Cardiac muscle cell (in vitro differentiated cells and primary cell): ENCODE measurements at regions not wholly inside any gene's neighbourhood (a gene's known extent, or its start where the extent isn't known, plus 50 kb on each side); places are given as distances from the start of the nearest gene placed in this dataset.

ENCODE experiments used
- DNase-seq, 2 donors: peaks; one replicate each; pipeline versions ENCODE4 v3.0.0 to v3.0.0-alpha.2; 2010 to 2017; ENCODE audit warnings: low read depth in 1 of 2, low spot score in 1 of 2
- H3K27ac ChIP-seq: fragments of 200-600 bp; sonication (generic); 2 replicates; pipeline ENCODE4 v1.5.1; 2016
- H3K27me3 ChIP-seq: fragments of 200-600 bp; sonication (generic); 2 replicates; pipeline ENCODE4 v1.6.0; 2016; ENCODE audit warnings: control low read depth
- H3K36me3 ChIP-seq: fragments of 200-600 bp; sonication (generic); 2 replicates; pipeline ENCODE4 v1.5.1; 2016; ENCODE audit warnings: control low read depth
- H3K4me1 ChIP-seq: fragments of 200-600 bp; sonication (generic); 2 replicates; pipeline ENCODE4 v1.8.1; 2017; ENCODE audit warnings: low read depth, mild to moderate bottlenecking, mixed run types
- H3K4me3 ChIP-seq: fragments of 200-600 bp; sonication (generic); 2 replicates; pipeline ENCODE4 v1.5.1; 2016; ENCODE audit warnings: mild to moderate bottlenecking
- H3K9me3 ChIP-seq: fragments of 200-600 bp; sonication (generic); 2 replicates; pipeline ENCODE4 v1.5.1; 2017; ENCODE audit warnings: low read depth, mild to moderate bottlenecking, control low read depth
- CTCF ChIP-seq: IDR thresholded peaks from 2 replicates; pipeline ENCODE4 v1.5.1; 2012; ENCODE audit warnings: low read depth, mild to moderate bottlenecking, low read length

DNA sequence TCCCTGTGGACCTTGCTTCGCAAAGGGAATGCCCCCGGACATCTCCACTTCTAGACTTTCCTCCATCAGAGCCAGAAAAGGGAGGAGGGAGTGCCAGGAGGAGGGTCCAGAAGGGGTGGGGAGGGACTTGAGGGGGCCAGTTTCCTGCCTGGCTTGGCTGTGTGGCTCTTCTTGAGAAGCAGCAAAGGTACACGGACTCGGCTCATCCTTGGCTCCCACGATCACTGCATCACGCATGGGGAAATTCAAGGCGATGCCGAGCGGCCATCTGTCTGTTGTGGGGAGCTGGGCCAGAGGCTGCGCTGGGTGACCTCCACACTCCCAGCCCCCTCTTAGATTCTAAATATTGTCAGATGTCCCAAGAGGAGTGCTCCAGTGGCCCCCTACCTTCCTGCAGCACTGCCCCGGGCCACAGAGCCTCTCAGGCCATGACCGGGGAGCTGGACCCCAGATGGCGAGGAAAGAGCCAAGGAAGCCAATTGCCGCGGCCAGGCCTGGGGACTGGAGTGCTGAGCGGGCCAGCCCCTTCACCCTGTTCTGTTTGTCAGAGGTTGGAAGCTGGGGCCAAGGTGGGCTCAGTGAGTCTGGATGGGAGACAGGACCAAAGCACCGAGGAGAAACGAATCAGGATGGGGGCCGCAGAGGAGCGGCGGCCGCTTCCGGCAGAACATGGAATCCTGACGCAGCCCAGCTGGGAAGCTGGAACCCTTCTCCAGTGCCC, 104.5 kb downstream of the RBFOX3 start:
- Histone ChIP-seq H3K9me3 (no peaks in the 10 kb centered on the region), H3K27me3 (no peaks in the 10 kb centered on the region), H3K4me1 (peaks cover 2% of the 10 kb centered on the region), H3K4me3 (no peak overlapping the region), H3K36me3 (no peaks in the 10 kb centered on the region), H3K27ac (no peak overlapping the region)
- no peak for DNase-seq
- TF ChIP-seq CTCF, result no peak

- Histone ChIP-seq H3K9me3 (no peaks in the 10 kb centered on the region), H3K27me3 (no peaks in the 10 kb centered on the region), H3K4me3 (no peak overlapping the region), H3K27ac (no peak overlapping the region), H3K4me1 (peaks cover 10% of the 10 kb centered on the region), H3K36me3 (no peaks in the 10 kb centered on the region)
- no peak for TF ChIP-seq CTCF
- DNase-seq, result no peak
These were observed 105.7 kb downstream of the RBFOX3 start for GRCh38 chr17:79505199-79505598.

DNA sequence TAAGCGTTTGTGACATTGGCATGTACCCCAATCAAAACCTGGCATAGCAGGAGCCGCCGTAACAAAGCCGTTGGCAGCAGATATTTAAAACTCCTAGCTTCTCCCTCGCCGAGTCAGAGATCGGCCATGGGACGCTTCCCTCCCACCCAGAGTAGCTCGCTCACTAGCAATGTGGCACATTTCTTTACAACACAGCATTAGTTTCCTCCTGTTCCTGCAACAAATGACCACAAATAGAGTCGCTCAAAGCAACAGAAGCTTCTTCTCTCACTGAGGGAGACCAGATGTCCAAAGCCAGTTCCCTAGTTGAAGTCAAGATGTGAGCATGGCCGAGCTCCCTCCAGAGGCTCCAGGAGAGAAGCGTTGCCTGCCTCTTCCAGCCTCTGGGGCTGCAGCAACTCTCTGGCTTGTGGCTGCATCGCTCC, 106.7 kb downstream of the RBFOX3 start:
- no peaks in the 10 kb centered on the region for H3K9me3 ChIP-seq
- no peaks in the 10 kb centered on the region for H3K36me3 ChIP-seq
- no peaks in the 10 kb centered on the region for H3K27me3 ChIP-seq
- no peak overlapping the region for H3K4me3 ChIP-seq
- no peak for TF ChIP-seq CTCF
- peaks cover 10% of the 10 kb centered on the region for H3K4me1 ChIP-seq
- no peak for DNase-seq
- no peak overlapping the region for H3K27ac ChIP-seq

DNA sequence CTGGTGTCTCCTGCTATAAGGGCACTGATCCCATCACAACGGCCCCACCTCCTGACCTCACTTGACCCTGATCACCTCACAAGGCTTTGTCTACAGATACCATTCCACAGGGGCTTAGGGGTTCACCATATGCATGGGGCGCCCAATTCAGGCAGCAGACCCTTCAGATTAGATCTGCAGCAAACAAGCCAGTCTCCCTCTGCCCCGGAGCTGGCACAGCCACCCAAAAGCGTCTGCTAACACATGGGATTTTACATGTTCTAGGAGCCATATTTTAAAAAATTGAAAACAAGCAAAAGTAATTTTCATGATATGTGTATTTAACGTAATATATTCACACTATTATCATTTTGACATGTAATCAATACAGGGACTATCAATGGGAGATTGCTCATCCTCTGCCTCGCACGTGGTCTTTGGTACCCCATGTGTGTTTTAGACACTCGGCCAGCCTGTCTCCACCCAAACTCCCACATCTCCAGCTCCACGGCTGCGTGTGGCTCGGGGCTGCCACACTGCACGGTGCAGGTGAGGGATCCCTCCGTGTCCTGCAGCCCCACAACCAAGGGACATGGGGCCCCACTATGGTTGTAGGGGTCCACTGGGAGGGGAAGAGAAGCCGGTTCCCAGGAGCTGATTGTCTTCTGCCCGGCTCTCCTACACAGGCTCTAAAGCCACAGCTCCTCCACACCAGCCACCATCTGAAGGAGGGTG, 107.6 kb downstream of the RBFOX3 start:
- DNase-seq, result no peak
- Histone ChIP-seq H3K9me3 (no peaks in the 10 kb centered on the region), H3K4me1 (peaks cover 10% of the 10 kb centered on the region), H3K27me3 (no peaks in the 10 kb centered on the region), H3K27ac (no peak overlapping the region), H3K36me3 (no peaks in the 10 kb centered on the region), H3K4me3 (no peak overlapping the region)
- no peak for TF ChIP-seq CTCF

DNA sequence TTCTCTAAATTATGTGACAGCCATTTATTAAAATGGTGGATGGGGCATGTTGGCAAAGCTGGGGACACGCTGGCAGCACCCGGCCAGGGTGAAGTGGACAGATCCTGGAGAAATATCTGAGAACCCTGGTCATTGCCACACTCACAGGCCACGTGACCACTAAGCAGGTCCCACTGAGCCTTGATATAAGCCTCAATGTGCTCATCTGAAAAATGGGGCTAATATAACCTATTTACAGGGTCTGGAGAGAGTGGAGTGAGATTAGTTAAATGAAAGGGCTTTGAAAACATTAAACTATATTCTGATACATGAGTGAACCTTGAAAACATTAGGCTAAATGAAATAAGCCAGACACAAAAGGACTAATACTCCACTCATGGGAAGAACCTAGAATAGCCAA, 108.9 kb downstream of the RBFOX3 start:
- H3K4me1 ChIP-seq, result peaks cover 10% of the 10 kb centered on the region
- H3K27ac ChIP-seq, result no peak overlapping the region
- DNase-seq, result no peak
- no peaks in the 10 kb centered on the region for H3K27me3 ChIP-seq
- TF ChIP-seq CTCF, result no peak
- no peaks in the 10 kb centered on the region for H3K36me3 ChIP-seq
- H3K9me3 ChIP-seq, result no peaks in the 10 kb centered on the region
- no peak overlapping the region for H3K4me3 ChIP-seq
